RWPE1 (cell line): ENCODE measurements at regions not wholly inside any gene's neighbourhood (a gene's known extent, or its start where the extent isn't known, plus 50 kb on each side); places are given as distances from the start of the nearest gene placed in this dataset.

ENCODE experiments used
- CTCF ChIA-PET: fragments of 350-600 bp; sonication (Branson Sonifier 250); formaldehyde crosslinking; extraction: SDS; loops from one replicate; lab custom pipeline; 2021; lab: Yijun Ruan, JAX
- POLR2A ChIA-PET: fragments of 400-600 bp; formaldehyde crosslinking; extraction: SDS; loops from one replicate; lab custom pipeline; 2020; ENCODE audit warnings: antibody characterized with exemption; ENCODE audit not compliant: low non-redundant PET; lab: Yijun Ruan, JAX
- DNase-seq: peaks from one replicate; pipeline ENCODE4 v3.0.0; 2012; ENCODE audit warnings: low spot score
- H3K27ac ChIP-seq: fragments of 450-650 bp; 2 replicates; pipeline ENCODE4 v1.5.1; 2017
- CTCF ChIP-seq: fragments of 450-650 bp; conservative IDR thresholded peaks from 2 replicates; pipeline ENCODE4 v1.5.1; 2017; ENCODE audit warnings: low read depth, mild to moderate bottlenecking

GRCh38 chr11:10931761-10932670 lies 74.2 kb upstream of the ZBED5 start:
- CTCF ChIA-PET: interaction anchor here (0.5 to 3.4 kb wide), 8 partner anchors 54 to 660 kb away, joined by 3 to 20 read pairs (median 3); no protein-coding TSS in a partner anchor
- POLR2A ChIA-PET: interaction anchor here (2.2 kb wide), 2 partner anchors 31 to 123 kb away, joined by 12 to 13 read pairs; partner anchors contain the start of gene EIF4G2
- DNase-seq: no peak
- peak overlapping the region; percentile 95 for H3K27ac ChIP-seq
- no peak for TF ChIP-seq CTCF

GRCh38 chr11:10930972-10931760 lies 73.3 kb upstream of the ZBED5 start:
- DNase-seq: peak; percentile 57
- no peak for TF ChIP-seq CTCF
- CTCF ChIA-PET: interaction anchor here (0.5 to 1.4 kb wide), 8 partner anchors 53 to 383 kb away, joined by 3 to 5 read pairs (median 3); no protein-coding TSS in a partner anchor
- POLR2A ChIA-PET: interaction anchor here (0.6 to 2.2 kb wide), 3 partner anchors 31 to 124 kb away, joined by 3 to 13 read pairs (median 12); partner anchors contain the start of gene EIF4G2
- H3K27ac ChIP-seq: peak overlapping the region; percentile 95

GRCh38 chr11:10930224-10930971 lies 72.5 kb upstream of the ZBED5 start:
- peak; percentile 28 for DNase-seq
- peak overlapping the region; percentile 95 for H3K27ac ChIP-seq
- POLR2A ChIA-PET: interaction anchor here (2.2 kb wide), 2 partner anchors 30 to 121 kb away, joined by 12 to 13 read pairs; partner anchors contain the start of gene EIF4G2
- CTCF ChIA-PET: interaction anchor here (0.6 to 0.7 kb wide), 2 partner anchors 98 to 383 kb away, joined by 3 read pairs; no protein-coding TSS in a partner anchor
- no peak for TF ChIP-seq CTCF

GRCh38 chr11:10927538-10927937 lies 69.7 kb upstream of the ZBED5 start:
- CTCF ChIA-PET: no interaction called here
- POLR2A ChIA-PET: no interaction called here
- DNase-seq: no peak
- no peak overlapping the region for H3K27ac ChIP-seq
- no peak for TF ChIP-seq CTCF

- ChIA-PET CTCF (no interaction called here), POLR2A (no interaction called here)
- TF ChIP-seq CTCF: no peak
- DNase-seq: no peak
- no peak overlapping the region for H3K27ac ChIP-seq
Measured at GRCh38 chr11:10926801-10927211, 69.0 kb upstream of the ZBED5 start.
